Brain microvascular endothelial cell (primary cell): ENCODE measurements at regions not wholly inside any gene's neighbourhood (a gene's known extent, or its start where the extent isn't known, plus 50 kb on each side); places are given as distances from the start of the nearest gene placed in this dataset.
A peak's percentile ranks its signal among the peaks of the same experiment; 100 is the strongest.
"Not testable (repeated sequence)": the region's sequence is repeated elsewhere in the genome, so short reads cannot be mapped to it uniquely, and the experiment has no call there.

ENCODE experiments used
- DNase-seq: peaks from one replicate; pipeline ENCODE4 v3.0.0-alpha.2; 2020
- H3K27ac ChIP-seq: fragments of 250-450 bp; sonication (Bioruptor Pico); 2 replicates; pipeline ENCODE4 v1.5.1; 2020; ENCODE audit warnings: mild to moderate bottlenecking, moderate library complexity
- H3K27me3 ChIP-seq: fragments of 250-450 bp; sonication (Bioruptor Pico); replicated peaks from 2 replicates; pipeline ENCODE4 v1.5.1; 2020; ENCODE audit warnings: mild to moderate bottlenecking
- H3K36me3 ChIP-seq: fragments of 250-450 bp; sonication (Bioruptor Pico); replicated peaks from 2 replicates; pipeline ENCODE4 v1.5.1; 2020; ENCODE audit warnings: mild to moderate bottlenecking
- H3K4me3 ChIP-seq: 2 replicates; pipeline ENCODE4 v1.5.1; 2011; ENCODE audit warnings: low read depth, mild to moderate bottlenecking, control low read depth, low read length, moderate library complexity
- CTCF ChIP-seq: IDR thresholded peaks from 2 replicates; pipeline ENCODE4 v1.5.1; 2011; ENCODE audit warnings: low read depth, mild to moderate bottlenecking, moderate library complexity, low read length, control low read depth, inconsistent platforms; ENCODE audit errors: missing control alignments
- in situ Hi-C: cut with HindIII; loops from 2 replicates; pipeline ENCODE4 v1.10.0; 2017; ENCODE audit warnings: low sequenced_read_pairs, low pct_ligation_motif_present

GRCh38 chr7:15143936-15144335 lies 241.4 kb upstream of the DGKB start:
- in situ Hi-C loops: no loop called here
- H3K27ac ChIP-seq: no peak overlapping the region
- H3K36me3 ChIP-seq: no peaks in the 10 kb centered on the region
- no peaks in the 10 kb centered on the region for H3K27me3 ChIP-seq
- no peak overlapping the region for H3K4me3 ChIP-seq
- no peak for DNase-seq
- TF ChIP-seq CTCF: no peak

GRCh38 chr7:15143121-15143520 lies 240.6 kb upstream of the DGKB start:
- Histone ChIP-seq H3K4me3 (no peak overlapping the region), H3K27ac (no peak overlapping the region), H3K36me3 (no peaks in the 10 kb centered on the region), H3K27me3 (no peaks in the 10 kb centered on the region)
- in situ Hi-C loops: no loop called here
- no peak for TF ChIP-seq CTCF
- DNase-seq: no peak

- Histone ChIP-seq H3K4me3 (no peak overlapping the region), H3K27me3 (no peaks in the 10 kb centered on the region), H3K36me3 (no peaks in the 10 kb centered on the region), H3K27ac (no peak overlapping the region)
- DNase-seq: no peak
- in situ Hi-C loops: no loop called here
- no peak for TF ChIP-seq CTCF
These were observed 237.9 kb upstream of the DGKB start for GRCh38 chr7:15140431-15140830.

- no peaks in the 10 kb centered on the region for H3K27me3 ChIP-seq
- H3K4me3 ChIP-seq: no peak overlapping the region
- no peak for DNase-seq
- in situ Hi-C loops: no loop called here
- no peaks in the 10 kb centered on the region for H3K36me3 ChIP-seq
- peak overlapping the region; percentile 45 for H3K27ac ChIP-seq
- no peak for TF ChIP-seq CTCF
These were observed 229.1 kb upstream of the DGKB start for GRCh38 chr7:15131661-15132060.

- in situ Hi-C loops: no loop called here
- Histone ChIP-seq H3K27me3 (no peaks in the 10 kb centered on the region), H3K4me3 (no peak overlapping the region), H3K36me3 (no peaks in the 10 kb centered on the region), H3K27ac (peak overlapping the region; percentile 45)
- peak; percentile 6 for DNase-seq
- TF ChIP-seq CTCF: no peak
These were observed 228.4 kb upstream of the DGKB start for GRCh38 chr7:15130666-15131541.

GRCh38 chr7:15128716-15129115 lies 226.2 kb upstream of the DGKB start:
- Histone ChIP-seq H3K4me3 (no peak overlapping the region), H3K36me3 (no peaks in the 10 kb centered on the region), H3K27me3 (no peaks in the 10 kb centered on the region), H3K27ac (no peak overlapping the region)
- no peak for DNase-seq
- in situ Hi-C loops: no loop called here
- TF ChIP-seq CTCF: no peak

- H3K27me3 ChIP-seq, H3K27ac ChIP-seq, in situ Hi-C loops, DNase-seq, H3K36me3 ChIP-seq, H3K4me3 ChIP-seq: not testable (repeated sequence)
These were observed 224.1 kb upstream of the DGKB start for GRCh38 chr7:15126653-15127052.
